Nucleus accumbens (tissue), 56 donors: ENCODE measurements at regions not wholly inside any gene's neighbourhood (a gene's known extent, or its start where the extent isn't known, plus 50 kb on each side); places are given as distances from the start of the nearest gene placed in this dataset.
"Not testable (repeated sequence)": the region's sequence is repeated elsewhere in the genome, so short reads cannot be mapped to it uniquely, and the experiment has no call there.

Source experiments
- DNase-seq, 56 donors: peaks; one replicate each; lab custom pipeline; 2025; lab: John Stamatoyannopoulos, UW

GRCh38 chr15:87686339-87686738, 570.2 kb downstream of the NTRK3 start:
- no peak for DNase-seq

- DNase-seq = no peak
Observed at GRCh38 chr15:87682527-87682926, 574.0 kb downstream of the NTRK3 start.

GRCh38 chr15:87681104-87681503, 575.4 kb downstream of the NTRK3 start:
- no peak for DNase-seq

GRCh38 chr15:87680208-87680607, 576.3 kb downstream of the NTRK3 start:
- DNase-seq = no peak

- no peak for DNase-seq
Observed at GRCh38 chr15:87675271-87675670, 581.3 kb downstream of the NTRK3 start.

- DNase-seq = peak in 16 of 56 donors; percentile 1 to 23 (median 6)
Observed at GRCh38 chr15:87672309-87673288, 583.9 kb downstream of the NTRK3 start.

GRCh38 chr15:87671289-87671688, 585.2 kb downstream of the NTRK3 start:
- DNase-seq = no peak

GRCh38 chr15:87669846-87670245, 586.7 kb downstream of the NTRK3 start:
- DNase-seq = no peak

GRCh38 chr15:87668768-87669564, 587.6 kb downstream of the NTRK3 start:
- not testable (repeated sequence) for DNase-seq

GRCh38 chr15:87667643-87668042, 588.9 kb downstream of the NTRK3 start:
- no peak for DNase-seq

GRCh38 chr15:87662575-87662974, 594.0 kb downstream of the NTRK3 start:
- no peak for DNase-seq

GRCh38 chr15:87661454-87662355, 594.8 kb downstream of the NTRK3 start:
- DNase-seq = no peak

- no peak for DNase-seq
Observed at GRCh38 chr15:87660251-87661129, 596.0 kb downstream of the NTRK3 start.

GRCh38 chr15:87656372-87656771, 600.2 kb downstream of the NTRK3 start:
- DNase-seq = no peak

GRCh38 chr15:87653646-87654045, 602.9 kb downstream of the NTRK3 start:
- DNase-seq = no peak

GRCh38 chr15:87649175-87649574, 607.4 kb downstream of the NTRK3 start:
- DNase-seq = no peak

GRCh38 chr15:87648278-87648677, 608.3 kb downstream of the NTRK3 start:
- no peak for DNase-seq

GRCh38 chr15:87645723-87646122, 610.8 kb downstream of the NTRK3 start:
- DNase-seq = no peak

- not testable (repeated sequence) for DNase-seq
Observed at GRCh38 chr15:87642997-87643396, 613.5 kb downstream of the NTRK3 start.
